Dermis blood vessel endothelial cell (primary cell): ENCODE measurements at regions not wholly inside any gene's neighbourhood (a gene's known extent, or its start where the extent isn't known, plus 50 kb on each side); places are given as distances from the start of the nearest gene placed in this dataset.

Experiments
- DNase-seq: peaks from one replicate; pipeline ENCODE4 v3.0.0; 2010

DNA sequence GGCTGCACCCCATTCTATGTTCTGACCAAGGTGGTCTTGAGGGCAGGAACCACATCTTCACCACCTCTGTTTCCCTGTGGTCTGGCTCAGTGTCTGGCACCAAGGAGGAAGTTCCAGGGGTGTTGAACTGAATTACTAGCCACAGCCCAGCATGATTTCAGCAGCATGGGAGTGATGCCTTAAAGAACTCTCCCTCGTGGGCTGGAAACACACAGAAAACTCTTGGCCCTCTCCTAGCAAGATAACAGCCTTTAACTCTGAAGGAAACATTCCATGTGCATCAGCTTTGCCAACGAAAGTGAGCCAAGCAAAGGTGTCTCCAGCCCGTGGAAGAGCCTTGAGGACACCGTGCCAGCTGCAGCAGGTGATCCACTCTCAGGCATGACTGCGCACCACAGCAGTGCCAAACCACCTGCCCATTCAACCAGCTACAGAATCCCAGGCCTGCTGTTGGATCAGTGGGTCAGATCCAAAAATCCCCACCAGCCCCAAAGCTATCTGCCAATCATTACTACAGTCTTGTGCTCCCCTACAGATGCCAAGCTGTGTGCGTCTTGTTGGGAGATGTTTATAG, 124.8 kb downstream of the TTC32 start:
- DNase-seq = no peak

DNA sequence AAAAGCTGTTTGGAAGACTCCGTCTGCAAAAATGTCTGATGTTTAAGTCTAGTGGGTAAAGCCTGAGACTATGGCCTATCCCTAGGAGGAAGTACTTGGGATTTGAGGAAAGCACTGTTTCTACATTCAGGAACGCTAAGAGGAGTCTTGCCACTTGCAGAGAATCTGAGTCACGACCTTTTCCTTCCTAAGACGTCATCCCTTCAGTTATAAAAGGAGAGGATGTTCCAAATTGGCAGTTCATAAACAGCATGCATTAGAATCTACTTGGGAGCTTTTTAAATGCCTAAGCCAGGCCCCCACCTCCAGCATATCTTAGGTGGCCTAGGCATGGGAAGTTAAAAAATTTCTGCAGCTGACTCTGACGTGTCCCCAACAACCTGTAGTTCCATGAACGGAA, 125.9 kb downstream of the TTC32 start:
- DNase-seq = peak; percentile 92

DNA sequence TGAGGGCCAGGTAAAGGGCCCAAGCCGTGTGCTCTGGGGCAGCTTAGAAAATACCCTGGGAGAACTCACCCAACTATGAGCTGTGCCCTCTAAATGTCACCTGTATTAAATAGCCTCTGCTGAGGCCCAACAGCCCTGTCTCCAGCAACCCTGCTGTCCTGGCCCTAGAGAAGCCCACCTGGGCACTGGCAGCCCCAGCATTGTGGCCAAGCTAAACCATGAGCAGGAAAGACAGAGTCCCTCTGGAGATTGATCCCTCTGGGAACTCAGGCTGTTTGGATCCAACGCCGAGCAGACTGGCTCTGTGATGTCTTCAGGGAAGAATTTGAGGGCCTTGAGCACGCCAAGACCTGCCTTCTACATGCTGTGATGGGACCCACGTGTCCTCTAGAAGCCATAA, 126.5 kb downstream of the TTC32 start:
- no peak for DNase-seq

DNA sequence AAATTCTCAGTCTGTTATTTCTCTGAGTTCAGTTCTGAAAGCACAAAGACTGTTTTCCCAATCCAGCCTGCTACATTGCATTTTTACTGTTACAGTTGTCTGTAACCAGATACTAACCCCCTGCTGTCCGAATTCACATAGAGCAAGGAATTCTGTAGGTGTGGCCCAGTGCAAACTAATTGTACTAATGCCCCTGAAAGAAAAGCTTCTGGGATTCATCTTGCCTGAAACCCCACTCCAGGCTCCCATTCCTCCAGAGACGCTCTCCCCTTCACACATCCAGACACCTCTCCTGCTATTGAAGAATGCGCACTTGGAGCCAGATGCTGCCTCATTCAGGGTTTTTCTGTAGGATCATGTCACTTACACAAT, 127.0 kb downstream of the TTC32 start:
- DNase-seq = no peak

DNA sequence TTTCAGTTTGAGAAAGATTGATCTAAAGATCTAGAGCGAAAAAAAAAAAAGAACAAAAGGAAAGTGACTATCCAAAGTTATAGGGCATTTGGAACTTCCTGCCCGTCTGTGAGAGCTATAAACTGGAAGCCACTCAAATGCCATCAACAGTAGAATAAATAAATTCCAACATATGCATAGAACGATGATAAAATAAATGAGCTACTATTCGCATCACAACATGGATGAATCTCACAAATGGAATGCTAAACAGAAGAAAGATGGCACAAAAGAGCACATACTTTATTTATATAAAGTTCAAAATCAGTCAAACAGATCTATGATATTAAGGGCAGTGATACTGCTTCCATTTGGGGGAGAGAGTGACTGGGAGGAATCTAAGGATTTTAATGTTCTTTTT, 128.8 kb downstream of the TTC32 start:
- no peak for DNase-seq

DNA sequence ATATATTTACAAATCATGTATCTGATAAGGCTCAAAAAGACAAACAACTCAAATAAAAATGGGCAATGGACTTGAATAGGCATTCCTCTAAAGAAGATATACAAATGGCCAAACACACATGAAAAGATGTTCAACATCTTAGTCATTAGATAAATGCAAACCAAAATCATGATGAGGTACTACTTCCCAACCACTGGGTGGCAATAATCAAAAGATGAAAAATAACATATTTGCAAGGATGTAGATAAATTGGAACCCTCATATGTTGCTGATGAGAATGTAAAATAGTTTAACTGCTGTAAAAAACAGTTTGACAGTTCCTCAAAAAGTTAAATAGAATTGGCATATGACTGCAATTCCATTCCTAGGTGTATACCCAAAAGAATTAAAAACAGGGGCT, 132.3 kb downstream of the TTC32 start:
- peak; percentile 46 for DNase-seq

DNA sequence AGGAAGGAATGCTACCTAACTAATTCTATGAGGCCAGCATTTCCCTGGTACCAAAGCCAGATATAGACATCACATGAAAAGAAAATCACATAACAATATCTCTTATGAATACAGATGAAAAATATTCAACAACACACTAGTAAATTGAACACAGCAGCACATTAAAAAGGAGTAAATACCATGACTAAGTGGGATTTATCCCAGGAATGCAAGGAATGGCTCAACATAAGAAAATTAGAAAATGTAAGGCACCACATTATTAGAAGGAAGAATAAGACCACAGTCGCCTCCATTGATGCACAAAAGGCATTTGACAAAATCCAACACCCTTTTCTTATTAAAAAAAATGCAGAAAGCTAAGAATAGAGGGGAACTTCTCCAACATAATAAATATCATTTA, 133.9 kb downstream of the TTC32 start:
- DNase-seq = no peak

DNA sequence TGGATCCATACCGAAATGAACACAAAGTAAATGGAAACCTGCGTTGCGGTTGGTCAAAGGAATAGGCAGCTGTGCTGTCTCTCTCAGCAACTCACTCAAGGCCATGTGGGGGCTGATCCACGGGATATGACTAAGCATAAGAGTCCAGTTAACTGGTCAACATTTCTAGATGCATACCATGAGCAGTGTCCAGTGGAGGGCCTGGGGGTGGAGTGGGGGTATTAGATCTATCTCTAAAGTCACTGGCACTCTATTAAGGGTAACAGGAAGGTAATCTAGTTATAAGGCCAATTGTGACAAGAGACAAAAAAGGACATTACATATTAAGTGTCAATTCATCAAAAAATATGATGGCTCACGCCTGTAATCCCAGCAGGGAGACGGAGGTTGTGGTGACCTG, 136.8 kb downstream of the TTC32 start:
- no peak for DNase-seq

DNA sequence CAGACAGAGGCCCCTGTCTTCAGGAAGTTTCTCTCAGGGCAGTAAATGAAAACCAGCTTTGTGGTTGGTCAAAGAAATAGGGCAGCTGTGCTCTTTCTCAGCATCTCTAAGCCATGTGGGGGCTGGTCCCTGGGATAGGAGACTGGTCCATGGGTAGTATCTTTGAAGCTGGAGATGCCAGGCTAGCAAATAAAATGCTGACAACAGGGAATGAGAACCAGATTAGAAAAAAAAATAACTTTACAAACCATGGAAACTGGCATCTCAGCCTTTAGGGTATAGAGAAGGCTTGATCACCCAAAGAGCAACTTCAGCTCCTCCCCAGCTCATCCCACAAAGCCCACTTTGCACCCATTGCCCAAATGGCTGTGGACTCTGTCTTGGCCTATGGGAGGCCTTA, 138.1 kb downstream of the TTC32 start:
- DNase-seq = no peak

DNA sequence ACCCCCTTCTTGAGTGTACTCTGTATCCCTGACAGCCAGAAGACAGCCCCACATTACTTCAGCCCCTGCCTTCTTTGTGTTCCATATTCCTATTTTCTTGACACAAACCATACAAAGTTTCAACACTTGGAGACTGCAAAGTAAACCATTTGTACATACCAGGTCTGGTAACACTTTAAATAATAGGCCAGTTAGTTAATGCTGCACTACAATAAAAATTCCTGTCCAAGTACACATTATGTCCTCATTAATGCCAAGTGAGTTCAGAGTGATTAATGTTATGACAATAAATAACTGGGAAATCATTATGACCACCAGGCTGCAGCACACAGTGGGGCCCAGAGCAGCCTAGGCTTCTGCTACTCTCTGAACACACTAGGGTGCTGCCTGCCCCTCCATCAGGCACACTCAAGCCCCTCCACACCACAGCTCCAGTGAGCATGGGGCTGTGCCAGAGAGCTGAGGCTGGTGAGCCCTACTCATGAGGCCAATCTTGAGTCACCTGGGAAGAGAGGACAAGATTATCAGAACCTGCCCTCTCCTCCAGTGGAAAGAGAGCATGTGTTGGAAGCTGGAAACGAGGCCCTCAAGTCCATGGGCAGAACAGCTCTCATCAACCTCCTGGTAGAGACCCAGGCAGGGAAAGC, 138.7 kb downstream of the TTC32 start:
- no peak for DNase-seq

DNA sequence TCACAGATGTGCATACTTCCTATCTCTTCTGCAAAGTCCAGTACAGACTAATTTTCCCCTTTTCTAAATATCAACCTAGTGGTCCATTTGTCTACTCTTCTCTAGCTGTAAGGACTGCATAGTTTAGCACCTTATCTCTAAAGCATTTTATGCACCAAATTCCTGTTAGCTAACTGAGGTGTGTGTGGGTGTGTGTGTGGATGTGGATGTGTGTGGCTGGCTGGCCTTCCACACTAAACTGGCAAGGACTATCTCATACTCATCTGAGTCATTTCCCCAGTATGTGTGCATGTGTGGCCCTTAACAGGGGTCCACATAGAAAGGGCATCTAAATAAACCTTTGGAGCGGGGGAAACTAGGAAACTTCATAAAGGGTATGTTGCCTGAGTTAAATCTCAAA, 139.6 kb downstream of the TTC32 start:
- no peak for DNase-seq

DNA sequence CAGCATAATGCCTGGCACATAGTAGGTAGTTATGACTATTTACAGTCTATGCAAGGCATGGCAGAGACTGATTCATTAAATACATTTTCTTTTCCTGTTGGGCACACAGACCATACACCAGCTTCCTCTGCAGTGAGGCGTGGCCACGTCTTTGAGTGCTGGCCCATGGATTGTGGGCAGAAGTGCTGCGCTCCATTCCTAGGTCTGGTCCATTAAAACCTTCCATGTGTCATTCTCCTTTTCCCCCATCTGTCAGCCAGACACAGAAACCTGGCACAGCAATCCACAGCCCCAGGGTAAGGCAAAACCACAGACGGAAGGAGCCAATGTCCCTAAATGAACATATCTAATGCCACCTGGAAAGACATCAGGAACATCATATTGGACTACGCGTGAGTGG, 141.9 kb downstream of the TTC32 start:
- no peak for DNase-seq

DNA sequence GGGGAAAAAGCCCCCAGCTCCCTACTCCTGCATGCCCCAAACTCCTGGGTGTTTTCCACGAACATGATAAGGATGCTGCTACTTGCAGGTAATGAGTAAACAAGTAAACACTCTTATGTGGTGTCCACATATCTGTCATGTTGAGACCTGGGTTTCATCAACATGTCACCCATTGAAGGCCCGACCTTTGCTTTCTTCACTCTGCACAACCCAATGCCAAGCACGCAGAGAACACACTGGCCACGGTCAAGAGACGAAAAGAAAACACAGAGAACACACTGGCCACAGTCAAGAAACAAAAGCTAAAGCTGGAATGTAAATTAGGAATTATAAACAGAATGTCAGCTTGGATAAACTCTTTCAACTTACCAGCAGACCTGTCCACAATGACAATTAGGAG, 143.1 kb downstream of the TTC32 start:
- DNase-seq = no peak

DNA sequence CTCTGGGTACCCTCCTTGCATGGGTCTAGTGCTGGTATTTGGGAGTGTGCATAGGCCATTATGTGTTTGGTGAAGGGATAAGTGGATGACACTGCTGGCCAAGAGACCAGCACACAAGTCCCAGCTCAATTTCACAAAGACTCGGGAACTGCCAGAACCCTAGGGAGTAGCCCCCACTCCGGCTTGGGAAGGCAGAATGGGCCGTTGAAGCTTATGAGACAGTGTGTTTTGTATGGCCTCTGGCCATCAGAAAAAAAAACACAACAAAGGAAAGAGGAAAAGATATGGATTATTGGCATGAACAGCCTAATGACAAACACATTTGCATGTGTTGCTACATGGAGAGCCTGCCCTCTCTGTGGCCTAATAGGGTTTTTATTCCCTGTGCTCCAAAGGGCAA, 144.2 kb downstream of the TTC32 start:
- DNase-seq = no peak

DNA sequence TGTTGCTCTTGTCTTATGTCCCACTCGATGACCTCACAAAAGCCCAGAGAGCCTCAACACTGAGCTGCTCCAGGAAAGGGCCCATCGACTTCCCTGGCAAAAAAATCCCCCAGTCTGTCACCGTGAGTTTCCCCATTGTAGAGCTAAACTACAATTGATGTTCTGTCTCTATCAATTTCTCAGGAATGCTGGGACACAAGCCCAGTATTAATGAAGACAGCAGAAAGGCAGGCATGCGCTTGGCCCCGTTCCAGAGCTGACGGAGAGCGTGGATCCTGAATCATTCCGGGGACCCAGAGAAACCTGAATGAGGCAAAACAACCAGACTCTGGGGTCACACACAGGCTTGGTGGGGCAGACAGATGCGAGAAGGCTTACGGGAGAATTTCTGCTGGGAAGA, 146.9 kb downstream of the TTC32 start:
- DNase-seq = no peak

DNA sequence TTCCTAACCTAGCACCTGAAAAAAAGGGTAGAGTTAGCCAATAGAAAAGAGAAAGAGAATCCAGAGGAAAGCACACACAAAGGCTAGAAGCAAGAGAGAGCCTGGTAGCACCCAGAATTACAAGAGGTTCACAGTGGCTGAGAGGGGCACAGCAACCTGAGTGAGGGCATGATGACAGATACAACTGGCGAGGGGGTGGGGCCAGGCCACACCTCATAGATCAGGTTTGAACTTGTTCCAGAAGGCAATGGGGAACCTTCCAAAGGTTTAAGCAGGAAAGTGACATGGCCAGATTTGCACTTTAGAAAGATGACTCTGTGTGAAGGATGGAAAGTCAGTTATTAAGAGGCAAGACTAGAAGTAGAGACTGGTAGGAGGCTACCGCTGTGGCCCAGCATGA, 148.0 kb downstream of the TTC32 start:
- DNase-seq = no peak

DNA sequence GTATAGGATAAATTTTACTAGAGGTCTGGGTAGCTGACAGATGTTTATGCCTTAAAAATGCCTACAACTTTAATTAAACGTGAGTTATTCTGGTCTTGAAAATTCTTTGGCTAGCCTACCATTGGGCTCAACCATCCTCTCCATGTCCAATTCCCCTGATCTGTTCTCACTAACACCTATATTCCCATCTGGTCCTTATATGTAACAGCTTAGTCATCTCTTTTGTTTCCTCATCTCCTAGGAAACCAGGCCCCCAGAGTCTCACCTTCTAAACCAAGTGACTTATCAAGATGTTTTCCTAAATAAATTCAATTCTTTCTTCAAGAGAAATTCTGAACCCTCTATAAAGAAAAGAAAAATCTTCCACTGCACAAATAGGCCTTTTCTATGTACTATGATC, 148.5 kb downstream of the TTC32 start:
- DNase-seq = no peak

DNA sequence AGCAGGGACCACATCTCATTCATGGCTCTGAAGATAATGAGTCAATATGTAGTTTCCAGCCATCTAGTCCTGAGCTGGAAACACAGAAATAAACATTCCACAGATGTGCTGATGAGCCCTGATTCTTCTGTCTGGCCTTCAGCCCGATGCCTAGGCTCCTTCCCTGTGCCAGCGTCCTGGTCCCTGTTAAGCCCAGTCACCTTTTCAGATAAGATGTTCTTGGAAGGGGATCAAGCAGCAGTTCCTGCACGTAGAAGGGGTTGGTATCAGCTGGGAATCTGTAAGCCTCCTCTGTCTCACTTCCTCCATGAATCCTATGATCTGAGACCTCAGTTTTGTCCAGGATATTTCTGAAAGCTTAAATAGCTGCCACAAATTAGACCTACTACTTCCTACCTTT, 149.3 kb downstream of the TTC32 start:
- no peak for DNase-seq

DNA sequence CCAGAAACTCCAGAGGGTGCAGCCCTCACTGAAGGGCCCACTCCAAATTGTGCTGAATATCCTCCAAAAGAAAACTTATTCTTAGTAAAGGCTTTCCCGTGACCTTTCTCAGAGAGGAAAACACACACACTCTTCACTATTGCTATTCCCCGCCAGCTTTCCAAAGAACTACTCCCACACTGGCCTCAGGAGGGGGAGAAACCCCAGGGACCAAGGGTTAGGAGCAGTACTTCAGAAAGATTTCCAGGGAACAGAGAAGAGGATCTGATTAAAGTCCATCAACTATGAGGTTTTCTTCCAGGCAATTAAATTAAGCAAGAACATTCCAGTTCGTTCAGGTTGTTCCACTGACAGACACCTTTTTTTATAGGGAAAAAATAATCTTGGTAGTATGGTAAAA, 150.2 kb downstream of the TTC32 start:
- DNase-seq = no peak

DNA sequence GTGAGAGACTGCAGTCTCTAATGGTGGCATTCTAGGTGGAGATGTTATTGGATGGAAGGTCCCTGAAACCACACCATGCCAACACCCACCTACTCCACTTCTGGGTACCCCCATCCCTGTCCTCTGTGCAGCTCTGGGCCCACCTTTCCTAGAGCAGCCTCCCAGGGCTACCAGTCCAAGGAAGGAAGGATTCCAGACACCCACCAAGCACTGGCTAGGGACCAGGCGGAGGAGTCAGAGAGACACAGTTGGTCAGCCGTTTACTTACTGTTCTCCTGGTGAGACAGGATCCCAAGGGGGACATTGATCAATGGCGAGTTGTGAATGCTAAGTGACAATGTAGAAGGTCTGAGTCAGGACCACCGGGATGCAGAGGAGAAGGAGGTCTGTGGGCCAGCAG, 151.6 kb downstream of the TTC32 start:
- DNase-seq = no peak

DNA sequence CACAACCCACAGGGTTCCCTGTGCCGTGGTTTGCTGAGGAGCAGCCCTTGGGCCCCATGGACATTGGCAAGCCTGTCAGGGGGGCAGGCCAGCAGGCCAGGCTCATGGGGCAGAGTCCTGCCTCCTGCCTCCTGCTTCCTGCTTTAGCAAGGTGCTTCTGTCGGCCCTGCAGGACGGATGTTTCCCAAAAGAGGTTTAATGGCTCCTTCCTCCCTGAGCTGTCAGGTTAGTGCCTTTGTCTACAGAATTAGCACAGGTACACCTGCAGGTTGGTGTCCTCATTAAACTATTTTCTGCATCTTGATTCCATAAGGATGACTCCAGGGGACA, 152.3 kb downstream of the TTC32 start:
- no peak for DNase-seq

DNA sequence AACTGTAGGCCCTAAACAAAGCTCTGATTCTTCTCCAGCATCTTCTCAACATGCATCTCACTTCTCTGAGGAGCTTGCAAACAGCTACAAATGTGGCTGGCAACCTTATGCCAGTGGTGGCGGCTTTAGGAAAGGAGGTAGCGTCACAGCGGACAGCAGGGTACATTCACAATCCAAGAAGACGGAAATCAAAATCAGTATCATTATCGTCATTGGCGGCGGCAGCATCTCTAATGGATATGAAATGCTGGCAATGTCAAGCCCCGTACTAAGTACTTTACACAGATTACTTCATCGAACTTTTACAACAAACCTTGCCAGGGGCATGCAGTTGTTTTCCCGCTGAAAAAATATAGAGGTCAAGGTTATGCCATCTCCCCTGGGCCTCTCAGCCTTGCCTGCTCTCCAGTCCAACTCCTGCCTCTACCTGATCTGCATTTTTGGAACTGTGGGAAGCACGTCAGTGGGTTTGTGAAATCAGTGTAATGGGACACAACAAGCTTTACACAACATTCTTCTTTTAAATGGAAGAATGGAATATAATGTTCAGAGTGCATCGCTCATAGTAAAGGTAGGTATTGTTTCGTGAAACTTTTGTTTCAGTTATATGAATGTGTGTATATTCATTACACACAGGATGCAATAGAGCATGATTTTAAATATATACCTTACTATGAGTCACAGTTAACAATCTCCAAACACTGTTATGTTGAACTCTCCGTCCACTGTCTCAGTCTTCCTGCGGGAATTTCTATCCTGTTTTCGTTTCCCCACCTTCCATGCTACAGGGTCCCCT, 152.9 kb downstream of the TTC32 start:
- no peak for DNase-seq

DNA sequence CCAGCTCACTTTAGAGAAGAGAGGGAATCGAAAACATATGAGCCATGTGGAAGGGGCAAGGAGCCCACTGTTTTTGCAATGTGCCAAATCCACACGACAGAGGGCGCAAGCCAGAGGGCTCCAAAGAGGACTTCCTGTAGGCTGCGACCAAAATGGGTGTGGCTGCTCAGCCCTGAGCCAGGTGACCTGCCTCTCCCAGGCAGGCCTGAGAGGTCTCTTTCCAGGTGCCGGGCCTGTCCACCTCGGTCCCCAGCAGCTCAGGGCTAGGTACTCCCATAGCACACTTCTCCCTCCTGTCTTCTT, 153.8 kb downstream of the TTC32 start:
- DNase-seq = no peak

DNA sequence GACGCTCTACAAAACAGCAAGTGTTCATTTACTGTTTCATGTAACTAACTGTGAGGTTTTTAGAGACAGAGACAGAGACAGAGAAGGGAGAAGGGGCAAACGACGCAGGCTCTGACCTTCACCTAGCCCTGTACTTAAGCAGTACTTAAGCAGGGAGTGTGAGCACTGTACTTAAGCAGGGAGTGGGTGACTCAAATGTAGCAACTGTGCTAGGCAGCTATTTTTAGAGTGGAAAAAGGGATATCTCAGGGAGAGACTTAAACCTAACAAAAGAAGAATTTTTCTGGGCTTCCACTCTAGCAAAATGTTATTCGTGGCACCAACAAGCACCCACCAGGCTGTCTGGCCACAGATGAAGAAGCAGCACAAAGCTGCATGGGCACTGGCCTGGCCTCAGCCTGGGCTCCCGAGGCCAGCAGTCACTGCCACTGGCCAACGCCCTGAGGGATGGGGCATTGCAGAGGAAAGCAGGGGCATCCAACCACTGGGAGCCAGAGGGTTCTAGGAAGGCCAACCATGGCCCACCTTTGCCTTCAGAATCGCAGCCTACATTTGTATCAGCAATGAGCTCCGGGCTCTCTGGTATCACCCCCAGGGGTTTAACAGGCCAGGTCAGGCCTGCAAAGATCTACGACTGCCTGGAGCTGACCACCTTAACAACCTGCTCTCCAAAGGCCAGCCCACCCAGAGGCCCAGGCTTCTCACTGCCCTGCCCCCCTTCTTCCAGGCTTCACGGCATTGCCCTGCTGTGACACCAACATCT, 154.3 kb downstream of the TTC32 start:
- no peak for DNase-seq
